Mesendoderm (in vitro differentiated cells): ENCODE measurements at regions not wholly inside any gene's neighbourhood (a gene's known extent, or its start where the extent isn't known, plus 50 kb on each side); places are given as distances from the start of the nearest gene placed in this dataset.

Experiments used
- DNase-seq: peaks from one replicate; pipeline ENCODE4 v3.0.0; 2013
- H2AK5ac ChIP-seq: 2 replicates; pipeline ENCODE4 v1.6.1; 2013; ENCODE audit warnings: low read length, inconsistent platforms
- H2BK120ac ChIP-seq: 2 replicates; pipeline ENCODE4 v1.6.1; 2013; ENCODE audit warnings: low read depth, mild to moderate bottlenecking, low read length, moderate library complexity, mixed read lengths
- H2BK15ac ChIP-seq: replicated peaks from 2 replicates; pipeline ENCODE4 v1.6.1; 2013; ENCODE audit warnings: low read depth, mild to moderate bottlenecking, moderate library complexity
- H2BK5ac ChIP-seq: 2 replicates; pipeline ENCODE4 v1.6.1; 2013; ENCODE audit warnings: low read length, inconsistent platforms
- H3K18ac ChIP-seq: 2 replicates; pipeline ENCODE4 v1.6.1; 2013; ENCODE audit warnings: mild to moderate bottlenecking, low read length, mixed read lengths
- H3K23ac ChIP-seq: one replicate; pipeline ENCODE4 v1.6.1; 2013; ENCODE audit warnings: low read length
- H3K27ac ChIP-seq: 2 replicates; pipeline ENCODE4 v1.5.1; 2013; ENCODE audit warnings: low read depth, mild to moderate bottlenecking, inconsistent platforms, low read length, moderate library complexity
- H3K27me3 ChIP-seq: 2 replicates; pipeline ENCODE4 v1.6.1; 2013; ENCODE audit warnings: low read length, control low read depth, mild to moderate bottlenecking, inconsistent platforms; ENCODE audit not compliant: insufficient read depth, poor library complexity
- H3K36me3 ChIP-seq: 2 replicates; pipeline ENCODE4 v1.6.1; 2013; ENCODE audit warnings: low read length, inconsistent platforms; ENCODE audit not compliant: control insufficient read depth, insufficient read depth
- H3K4ac ChIP-seq: one replicate; pipeline ENCODE4 v1.6.1; 2013; ENCODE audit warnings: low read depth, mild to moderate bottlenecking, low read length, moderate library complexity
- H3K4me1 ChIP-seq: 2 replicates; pipeline ENCODE4 v1.6.1; 2013; ENCODE audit warnings: low read depth, low read length, inconsistent platforms; ENCODE audit not compliant: control insufficient read depth
- H3K4me2 ChIP-seq: 2 replicates; pipeline ENCODE4 v1.6.1; 2013; ENCODE audit warnings: low read length
- H3K4me3 ChIP-seq: 2 replicates; pipeline ENCODE4 v1.5.1; 2013; ENCODE audit warnings: mild to moderate bottlenecking, low read length
- H3K56ac ChIP-seq: one replicate; pipeline ENCODE4 v1.6.1; 2013; ENCODE audit warnings: low read length
- H3K79me1 ChIP-seq: 2 replicates; pipeline ENCODE4 v1.6.1; 2013; ENCODE audit warnings: low read length, inconsistent platforms
- H3K79me2 ChIP-seq: 2 replicates; pipeline ENCODE4 v1.6.1; 2013; ENCODE audit warnings: mild to moderate bottlenecking, low read length; ENCODE audit not compliant: control insufficient read depth, insufficient read depth
- H3K9ac ChIP-seq: 2 replicates; pipeline ENCODE4 v1.6.1; 2013; ENCODE audit warnings: low read length, inconsistent platforms
- H4K5ac ChIP-seq: one replicate; pipeline ENCODE4 v1.6.1; 2013; ENCODE audit warnings: low read length
- H4K8ac ChIP-seq: one replicate; pipeline ENCODE4 v1.6.1; 2013; ENCODE audit warnings: low read depth, mild to moderate bottlenecking, control low read depth, low read length, moderate library complexity
- WGBS: extraction: QIAGEN DNeasy Blood & Tissue Kit; methylation state at CpG from one replicate; pipeline ENCODE4 v1.1.7; 2013; ENCODE audit warnings: low lambda C conversion rate, missing lambda C conversion rate; ENCODE audit not compliant: insufficient coverage; ENCODE audit errors: extremely low coverage; 5-methylcytosine and 5-hydroxymethylcytosine counted together

DNA sequence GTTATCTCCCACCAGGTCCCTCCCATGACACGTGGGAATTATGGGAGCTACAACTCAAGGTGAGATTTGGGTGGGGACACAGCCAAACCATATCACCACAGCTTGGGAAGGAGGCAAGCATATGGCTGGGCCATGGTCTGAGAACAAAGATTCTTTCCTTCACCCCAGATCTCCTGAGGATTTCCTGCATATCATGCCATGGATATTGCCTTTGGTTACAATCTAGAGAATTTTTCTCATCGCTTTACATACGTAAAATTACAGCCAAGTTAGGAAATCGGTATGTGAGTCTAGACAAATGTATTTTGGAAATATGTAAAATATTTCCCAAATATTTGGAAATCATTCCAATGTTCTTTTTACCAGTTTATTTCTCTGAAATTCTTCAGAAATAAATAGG is 398.3 kb downstream of the RFC3 start:
- no peaks in the 10 kb centered on the region for H3K4me1 ChIP-seq
- no peak overlapping the region for H3K4ac ChIP-seq
- no peak overlapping the region for H3K18ac ChIP-seq
- H3K27me3 ChIP-seq, result no peaks in the 10 kb centered on the region
- no peak overlapping the region for H3K56ac ChIP-seq
- H2BK15ac ChIP-seq, result no peak overlapping the region
- H3K79me2 ChIP-seq, result no peaks in the 10 kb centered on the region
- H3K9ac ChIP-seq, result no peak overlapping the region
- H3K23ac ChIP-seq, result no peak overlapping the region
- no peak overlapping the region for H2BK120ac ChIP-seq
- no peaks in the 10 kb centered on the region for H3K36me3 ChIP-seq
- H4K8ac ChIP-seq, result no peak overlapping the region
- H3K27ac ChIP-seq, result no peak overlapping the region
- H2BK5ac ChIP-seq, result no peak overlapping the region
- H3K4me3 ChIP-seq, result no peak overlapping the region
- no peaks in the 10 kb centered on the region for H3K79me1 ChIP-seq
- DNase-seq, result no peak
- WGBS, result no CpG with 5 or more reads among the region's 4 CpGs
- H4K5ac ChIP-seq, result no peak overlapping the region
- H2AK5ac ChIP-seq, result no peak overlapping the region
- no peak overlapping the region for H3K4me2 ChIP-seq

DNA sequence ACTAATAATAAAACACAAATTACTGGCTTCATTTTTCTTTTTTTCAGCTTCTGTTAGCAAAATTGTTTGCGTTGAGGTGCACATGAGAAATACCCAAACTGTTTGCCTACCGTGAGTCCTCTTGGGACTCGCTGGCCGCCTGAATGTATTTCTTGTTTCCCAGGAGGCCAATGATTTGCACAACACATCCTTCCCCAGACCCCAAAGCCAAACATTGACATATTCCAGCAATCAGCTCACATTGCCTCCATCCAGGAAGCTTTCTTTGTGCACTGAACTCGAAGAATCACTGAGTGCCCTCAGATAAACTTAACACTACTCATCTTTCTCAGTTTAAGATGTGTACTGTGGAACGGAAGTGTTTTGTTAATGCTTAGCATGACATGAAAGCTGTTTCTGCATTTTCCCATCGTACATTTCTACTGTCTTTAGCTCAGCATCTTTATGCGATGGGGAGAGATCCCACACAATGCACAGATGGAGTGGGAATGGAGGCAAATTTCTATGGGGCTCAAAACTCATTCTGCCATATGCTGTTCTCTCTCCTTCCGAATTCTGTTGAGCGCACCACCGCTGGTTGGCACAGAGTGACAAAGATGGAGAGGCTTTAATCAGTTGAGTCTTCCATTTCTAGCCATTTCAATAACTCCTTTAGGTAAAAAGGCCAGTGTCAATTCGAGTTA is 399.5 kb downstream of the RFC3 start:
- no peaks in the 10 kb centered on the region for H3K36me3 ChIP-seq
- H3K79me1 ChIP-seq, result no peaks in the 10 kb centered on the region
- no peak overlapping the region for H3K4me2 ChIP-seq
- no CpG with 5 or more reads among the region's 12 CpGs for WGBS
- H3K18ac ChIP-seq, result no peak overlapping the region
- H4K5ac ChIP-seq, result no peak overlapping the region
- no peaks in the 10 kb centered on the region for H3K4me1 ChIP-seq
- H2BK5ac ChIP-seq, result no peak overlapping the region
- H2AK5ac ChIP-seq, result no peak overlapping the region
- no peak overlapping the region for H3K27ac ChIP-seq
- no peaks in the 10 kb centered on the region for H3K79me2 ChIP-seq
- no peak overlapping the region for H3K56ac ChIP-seq
- H3K23ac ChIP-seq, result no peak overlapping the region
- H2BK15ac ChIP-seq, result no peak overlapping the region
- H3K9ac ChIP-seq, result no peak overlapping the region
- H3K27me3 ChIP-seq, result no peaks in the 10 kb centered on the region
- H2BK120ac ChIP-seq, result no peak overlapping the region
- DNase-seq, result no peak
- H3K4me3 ChIP-seq, result no peak overlapping the region
- no peak overlapping the region for H3K4ac ChIP-seq
- H4K8ac ChIP-seq, result no peak overlapping the region

DNA sequence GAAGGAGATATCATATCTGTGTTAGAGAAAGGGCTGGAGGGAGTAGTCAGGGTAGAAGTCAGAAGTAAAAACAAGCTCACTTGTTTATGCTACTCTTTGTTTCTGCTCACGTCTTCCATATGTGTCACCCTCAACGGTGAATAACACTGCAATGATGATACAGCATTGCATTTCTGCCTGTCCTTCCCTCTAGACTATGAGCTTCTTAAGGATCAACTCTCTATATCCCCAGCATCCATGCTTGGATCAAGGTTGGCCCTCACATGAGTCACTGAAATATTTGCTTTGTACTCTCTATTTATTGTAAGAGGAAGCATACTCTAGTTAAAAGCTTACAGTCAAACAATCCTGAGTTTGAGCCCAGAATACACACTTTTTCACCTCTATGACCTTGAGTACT is 406.0 kb downstream of the RFC3 start:
- no peak overlapping the region for H3K56ac ChIP-seq
- no peak for DNase-seq

DNA sequence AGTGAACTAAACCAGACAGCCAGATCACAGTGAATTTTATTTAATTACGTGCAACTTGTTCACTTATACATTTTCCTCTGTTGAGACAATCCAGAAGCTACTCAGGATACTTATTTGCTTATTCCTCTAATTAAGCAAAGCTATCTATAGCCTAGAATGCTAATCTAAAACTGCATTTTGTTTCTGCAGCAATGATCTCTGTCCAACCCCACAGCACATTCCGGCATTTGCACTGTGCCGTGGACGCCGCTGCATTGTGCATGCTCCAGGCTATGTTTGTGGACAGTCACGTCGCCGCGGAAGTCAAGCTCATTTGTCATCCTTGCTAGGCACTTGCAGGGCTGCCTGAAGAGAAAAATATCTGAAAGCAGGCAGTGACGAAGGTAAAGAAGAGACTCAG is 406.9 kb downstream of the RFC3 start:
- Histone ChIP-seq H2BK120ac (no peak overlapping the region), H3K79me1 (no peaks in the 10 kb centered on the region), H3K36me3 (no peaks in the 10 kb centered on the region), H2AK5ac (no peak overlapping the region), H4K8ac (no peak overlapping the region), H2BK5ac (no peak overlapping the region), H2BK15ac (no peak overlapping the region), H3K4me3 (no peak overlapping the region), H3K79me2 (no peaks in the 10 kb centered on the region), H3K18ac (no peak overlapping the region), H3K9ac (no peak overlapping the region), H3K27ac (no peak overlapping the region), H3K23ac (no peak overlapping the region), H3K56ac (no peak overlapping the region), H3K4me2 (no peak overlapping the region), H3K4me1 (no peaks in the 10 kb centered on the region), H3K4ac (no peak overlapping the region), H3K27me3 (no peaks in the 10 kb centered on the region), H4K5ac (no peak overlapping the region)
- WGBS, result no CpG with 5 or more reads among the region's 10 CpGs
- no peak for DNase-seq

More for the DNA sequence above, 406.0 kb downstream of the RFC3 start:
- no peaks in the 10 kb centered on the region for H3K4me1 ChIP-seq
- no peaks in the 10 kb centered on the region for H3K79me1 ChIP-seq
- no peak overlapping the region for H3K18ac ChIP-seq
- H3K79me2 ChIP-seq, result no peaks in the 10 kb centered on the region
- H2BK5ac ChIP-seq, result no peak overlapping the region
- H3K9ac ChIP-seq, result no peak overlapping the region
- H2BK120ac ChIP-seq, result no peak overlapping the region
- H3K23ac ChIP-seq, result no peak overlapping the region
- no peak overlapping the region for H2AK5ac ChIP-seq
- no peak overlapping the region for H3K4ac ChIP-seq
- no CpG with 5 or more reads among the region's 2 CpGs for WGBS
- H3K4me2 ChIP-seq, result no peak overlapping the region
- no peak overlapping the region for H4K8ac ChIP-seq
- H3K27me3 ChIP-seq, result no peaks in the 10 kb centered on the region
- H2BK15ac ChIP-seq, result no peak overlapping the region
- H3K4me3 ChIP-seq, result no peak overlapping the region
- H4K5ac ChIP-seq, result no peak overlapping the region
- H3K36me3 ChIP-seq, result no peaks in the 10 kb centered on the region
- no peak overlapping the region for H3K27ac ChIP-seq

DNA sequence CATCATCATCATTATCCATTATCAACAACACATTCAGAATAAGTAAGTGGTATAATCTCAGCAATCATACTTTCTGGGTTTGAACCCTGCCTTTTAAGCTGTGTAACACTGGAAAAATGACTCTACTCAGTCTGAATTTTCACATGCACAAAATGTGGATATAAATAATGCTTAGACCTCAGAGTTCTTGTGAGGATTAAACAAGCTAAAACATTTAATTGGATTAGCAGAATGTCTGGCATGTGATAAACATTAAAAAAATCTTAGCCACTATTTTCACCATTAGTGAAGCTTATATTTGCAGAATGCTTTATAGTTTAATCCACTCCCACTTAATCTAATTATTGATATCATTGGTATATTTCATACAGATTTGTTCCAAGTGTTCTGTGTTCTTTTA is 412.3 kb downstream of the RFC3 start:
- Histone ChIP-seq H3K9ac (no peak overlapping the region), H3K4ac (no peak overlapping the region), H3K56ac (no peak overlapping the region), H3K79me2 (no peaks in the 10 kb centered on the region), H3K36me3 (no peaks in the 10 kb centered on the region), H3K23ac (no peak overlapping the region), H2BK5ac (no peak overlapping the region), H3K27me3 (no peaks in the 10 kb centered on the region), H2BK15ac (no peak overlapping the region), H2BK120ac (no peak overlapping the region), H3K79me1 (no peaks in the 10 kb centered on the region), H3K27ac (no peak overlapping the region), H4K8ac (no peak overlapping the region), H3K4me2 (no peak overlapping the region), H3K4me3 (no peak overlapping the region), H3K4me1 (no peaks in the 10 kb centered on the region), H3K18ac (no peak overlapping the region), H2AK5ac (no peak overlapping the region), H4K5ac (no peak overlapping the region)
- DNase-seq, result no peak

DNA sequence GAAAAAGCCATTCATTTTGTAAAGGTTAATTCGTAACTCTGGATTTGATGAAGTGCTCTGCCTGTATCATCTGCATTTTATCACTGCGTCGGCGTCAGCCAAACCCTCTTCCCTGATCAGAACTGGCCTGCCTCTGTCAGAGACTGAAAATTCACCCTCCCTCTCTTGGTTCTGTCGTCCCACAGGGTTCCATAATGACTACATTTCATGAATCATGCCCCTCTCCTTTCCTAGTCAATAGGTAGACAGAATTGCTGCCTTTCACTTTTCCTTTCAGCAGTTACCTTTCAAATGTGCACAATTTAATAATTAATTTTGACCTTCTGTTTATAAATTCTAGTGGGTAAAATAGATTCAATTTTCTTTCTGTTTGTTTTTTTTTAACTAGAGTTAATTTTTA is 423.4 kb downstream of the RFC3 start:
- DNase-seq, result no peak
- Histone ChIP-seq H3K4me1 (no peaks in the 10 kb centered on the region), H3K79me2 (no peaks in the 10 kb centered on the region), H3K79me1 (no peaks in the 10 kb centered on the region), H2BK15ac (no peak overlapping the region), H3K36me3 (no peaks in the 10 kb centered on the region), H3K27ac (no peak overlapping the region), H3K4me3 (no peak overlapping the region), H3K18ac (no peak overlapping the region), H4K5ac (no peak overlapping the region), H3K27me3 (no peaks in the 10 kb centered on the region), H3K4me2 (no peak overlapping the region), H3K4ac (no peak overlapping the region), H2AK5ac (no peak overlapping the region), H4K8ac (no peak overlapping the region), H3K56ac (no peak overlapping the region), H3K9ac (no peak overlapping the region), H2BK120ac (no peak overlapping the region), H2BK5ac (no peak overlapping the region), H3K23ac (no peak overlapping the region)
- WGBS, result no CpG with 5 or more reads among the region's 5 CpGs
